ENCODE measurements at regions not wholly inside any gene's neighbourhood (a gene's known extent, or its start where the extent isn't known, plus 50 kb on each side); places are given as distances from the start of the nearest gene placed in this dataset.

DNA sequence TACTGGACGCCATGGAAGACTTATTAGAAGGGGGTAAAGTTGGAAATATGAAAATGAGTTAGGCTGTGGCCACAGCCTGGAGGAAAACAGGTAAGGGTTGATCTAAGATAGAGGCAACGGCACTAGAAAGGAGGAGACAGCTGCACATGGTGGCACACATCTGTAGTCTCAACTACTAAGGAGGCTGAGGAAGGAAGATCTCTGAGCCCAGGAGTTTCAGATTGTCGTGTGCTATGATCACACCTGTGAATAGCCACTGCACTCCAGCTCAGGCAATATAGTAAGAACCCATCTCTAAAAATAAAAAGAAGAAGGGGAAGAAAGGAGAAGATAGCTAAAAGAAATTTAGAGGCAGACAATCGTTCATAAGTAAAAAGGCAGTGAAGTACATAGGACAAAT, 87.8 kb upstream of the SORBS2 start:
- TF ChIP-seq, protein P1, sequence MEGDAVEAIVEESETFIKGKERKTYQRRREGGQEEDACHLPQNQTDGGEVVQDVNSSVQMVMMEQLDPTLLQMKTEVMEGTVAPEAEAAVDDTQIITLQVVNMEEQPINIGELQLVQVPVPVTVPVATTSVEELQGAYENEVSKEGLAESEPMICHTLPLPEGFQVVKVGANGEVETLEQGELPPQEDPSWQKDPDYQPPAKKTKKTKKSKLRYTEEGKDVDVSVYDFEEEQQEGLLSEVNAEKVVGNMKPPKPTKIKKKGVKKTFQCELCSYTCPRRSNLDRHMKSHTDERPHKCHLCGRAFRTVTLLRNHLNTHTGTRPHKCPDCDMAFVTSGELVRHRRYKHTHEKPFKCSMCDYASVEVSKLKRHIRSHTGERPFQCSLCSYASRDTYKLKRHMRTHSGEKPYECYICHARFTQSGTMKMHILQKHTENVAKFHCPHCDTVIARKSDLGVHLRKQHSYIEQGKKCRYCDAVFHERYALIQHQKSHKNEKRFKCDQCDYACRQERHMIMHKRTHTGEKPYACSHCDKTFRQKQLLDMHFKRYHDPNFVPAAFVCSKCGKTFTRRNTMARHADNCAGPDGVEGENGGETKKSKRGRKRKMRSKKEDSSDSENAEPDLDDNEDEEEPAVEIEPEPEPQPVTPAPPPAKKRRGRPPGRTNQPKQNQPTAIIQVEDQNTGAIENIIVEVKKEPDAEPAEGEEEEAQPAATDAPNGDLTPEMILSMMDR (IDR thresholded peaks at IDR 0.05; ENCODE audit: extremely low read depth, missing control alignments): no peak
- DNase-seq (ENCODE audit: low spot score): no peak

DNA sequence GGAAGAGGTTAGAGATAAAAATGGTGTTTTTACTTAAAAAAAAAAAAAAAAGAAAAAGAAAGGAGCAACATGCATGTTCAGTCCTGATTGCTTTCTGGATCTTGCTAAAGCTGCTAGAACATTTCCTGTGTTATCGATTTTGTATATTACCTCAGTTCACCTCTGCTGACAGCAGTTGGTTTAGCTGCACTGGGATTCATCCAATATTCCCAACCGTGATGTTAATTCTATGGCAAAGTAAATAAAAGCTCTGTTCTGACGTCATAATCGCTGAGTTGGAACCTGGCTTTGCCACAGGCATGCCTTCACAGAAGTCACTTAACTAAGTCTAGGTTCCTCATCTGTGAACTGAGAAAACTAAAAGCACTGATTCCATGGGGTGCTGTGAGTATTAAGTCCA, 90.7 kb upstream of the SORBS2 start:
- DNase-seq (ENCODE audit: low spot score): no peak
- TF ChIP-seq, protein P1 (IDR thresholded peaks at IDR 0.05; ENCODE audit: extremely low read depth, missing control alignments): no peak

DNA sequence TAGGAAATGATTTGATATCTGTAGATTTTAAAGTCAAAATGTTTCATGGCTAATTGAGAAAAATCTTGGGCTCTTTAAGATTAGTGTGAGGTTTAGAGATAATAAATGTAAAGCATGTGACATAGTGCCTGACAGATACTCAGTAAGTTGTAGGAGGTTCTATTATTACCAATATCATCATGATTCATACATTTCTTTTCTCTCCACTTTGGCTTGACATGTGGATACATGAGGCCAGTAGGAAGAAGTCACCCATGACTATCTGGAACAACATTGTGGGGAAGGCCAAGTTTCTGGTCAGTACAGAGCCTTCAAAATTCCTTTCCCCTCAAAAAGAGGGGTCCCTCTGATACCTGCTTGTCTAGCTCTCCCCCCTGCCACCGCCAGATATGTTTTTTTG, 91.2 kb upstream of the SORBS2 start:
- DNase-seq (ENCODE audit: low spot score): no peak
- TF ChIP-seq, protein P1 (IDR thresholded peaks at IDR 0.05; ENCODE audit: extremely low read depth, missing control alignments): no peak

DNA sequence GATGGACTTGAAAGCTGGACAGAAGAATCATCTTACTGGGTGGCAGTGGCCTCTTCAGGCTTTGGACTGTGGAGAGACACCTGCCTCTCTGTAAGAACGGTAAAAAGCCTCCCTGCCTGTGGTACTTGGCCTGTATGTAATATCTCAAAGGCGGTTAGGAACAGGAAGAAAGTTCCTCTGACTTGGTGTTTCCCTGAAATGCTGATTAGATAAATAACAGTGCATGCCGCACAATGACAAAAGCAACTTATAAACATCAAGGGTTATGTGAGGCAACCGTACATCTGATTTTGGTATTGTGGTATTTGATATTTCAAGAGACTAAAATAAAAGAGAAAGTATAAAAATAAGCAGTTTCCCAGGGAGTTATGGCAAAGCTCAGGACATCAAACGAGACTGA, 92.4 kb upstream of the SORBS2 start:
- TF ChIP-seq, protein P1 (IDR thresholded peaks at IDR 0.05; ENCODE audit: extremely low read depth, missing control alignments): no peak
- DNase-seq (ENCODE audit: low spot score): no peak

DNA sequence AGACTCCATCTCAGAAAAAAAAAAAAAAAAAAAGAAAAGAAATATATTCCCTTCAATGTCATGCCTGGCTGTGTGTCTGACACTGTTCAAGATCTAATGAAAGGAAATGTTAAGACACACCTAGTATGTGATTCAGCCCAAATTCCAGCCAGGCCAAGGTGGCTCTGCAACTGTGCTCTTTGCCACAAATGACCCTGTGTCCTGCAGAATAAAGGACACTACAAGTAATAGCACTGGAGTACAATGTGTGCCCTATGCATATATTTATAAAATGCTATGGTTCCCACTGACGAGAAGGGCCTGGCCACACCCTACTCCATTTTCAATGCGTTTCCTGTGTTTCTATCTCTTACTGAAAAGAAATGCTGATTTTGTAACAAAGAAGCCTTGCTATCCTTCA, 98.0 kb upstream of the SORBS2 start:
- TF ChIP-seq, protein P1 (IDR thresholded peaks at IDR 0.05; ENCODE audit: extremely low read depth, missing control alignments): no peak
- DNase-seq (ENCODE audit: low spot score): no peak

DNA sequence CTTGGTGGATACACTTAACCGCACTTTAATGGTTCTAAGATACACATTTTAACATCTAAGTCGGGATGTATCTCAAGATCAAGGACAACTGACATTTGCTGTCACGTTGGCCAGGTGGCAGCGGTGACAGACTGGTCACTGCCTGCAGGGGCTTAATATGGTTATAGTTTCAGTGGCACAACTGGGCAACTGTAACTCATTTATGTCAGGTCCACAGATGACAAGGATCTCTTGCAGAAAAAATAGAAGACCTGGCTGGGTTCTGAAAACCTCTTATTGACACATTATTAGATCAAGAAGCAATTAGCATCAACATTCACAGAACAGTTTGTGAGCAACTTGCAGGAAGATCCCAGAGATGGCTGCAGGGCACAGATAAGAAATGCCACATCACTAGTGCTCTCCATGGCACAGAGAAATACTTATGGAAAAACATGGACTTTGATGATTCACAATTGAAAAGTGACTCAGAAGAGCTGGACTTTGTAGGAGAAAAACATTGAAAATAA, 99.6 kb upstream of the SORBS2 start:
- no peak for DNase-seq (ENCODE audit: low spot score)
- TF ChIP-seq, protein P1 (IDR thresholded peaks at IDR 0.05; ENCODE audit: extremely low read depth, missing control alignments): no peak

DNA sequence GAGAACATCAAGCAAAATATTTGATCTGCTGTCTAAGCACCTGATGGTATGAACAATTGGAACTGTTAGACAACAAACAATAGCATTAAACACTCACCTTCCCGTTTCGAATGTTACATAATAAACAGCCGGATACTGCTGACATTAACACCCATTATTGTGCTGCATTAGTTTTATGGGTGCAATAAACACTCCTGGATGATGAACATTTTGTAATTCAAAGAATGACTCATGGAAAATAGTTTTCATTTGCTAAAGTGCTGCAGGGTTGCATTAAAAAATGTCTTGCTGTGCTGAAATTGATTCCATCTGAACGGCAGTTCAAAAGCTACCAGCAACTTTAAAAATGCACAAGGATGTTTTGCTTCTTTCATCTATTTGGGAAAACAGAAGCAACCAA, 100.8 kb upstream of the SORBS2 start:
- DNase-seq (ENCODE audit: low spot score): no peak
- TF ChIP-seq, protein P1 (IDR thresholded peaks at IDR 0.05; ENCODE audit: extremely low read depth, missing control alignments): no peak

All from GM20000 (cell line).